ENCODE measurements at regions not wholly inside any gene's neighbourhood (a gene's known extent, or its start where the extent isn't known, plus 50 kb on each side); places are given as distances from the start of the nearest gene placed in this dataset.

DNA sequence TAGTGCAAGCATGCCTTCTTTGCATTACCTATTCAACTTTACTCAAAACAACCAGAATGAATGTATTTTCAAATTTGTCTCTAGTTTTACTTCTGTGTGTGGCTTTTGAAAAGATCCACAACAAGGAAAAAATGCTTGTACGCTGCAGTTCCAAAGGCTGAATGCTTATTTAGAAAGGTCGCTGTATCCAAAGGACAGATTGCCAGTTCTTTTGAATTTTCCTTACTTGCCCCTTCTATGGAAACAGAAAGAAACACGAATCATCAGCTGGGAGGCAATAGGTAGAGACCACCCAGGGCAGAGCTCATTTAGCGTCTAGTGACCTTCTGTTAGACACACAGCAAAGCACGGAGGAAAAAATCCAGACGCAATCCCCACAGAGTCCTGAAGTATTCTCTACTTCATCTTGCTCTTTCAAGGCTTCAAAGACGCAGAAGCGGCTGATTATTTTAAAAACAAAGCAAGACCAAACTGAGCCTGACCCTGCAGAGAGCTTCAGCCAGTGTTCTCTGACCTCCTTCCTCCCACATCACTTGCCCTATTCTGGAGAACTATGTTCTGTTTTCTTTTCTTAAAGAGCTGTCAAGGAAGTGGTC, 674.6 kb upstream of the SGCG start:
- TF ChIP-seq, protein P1, sequence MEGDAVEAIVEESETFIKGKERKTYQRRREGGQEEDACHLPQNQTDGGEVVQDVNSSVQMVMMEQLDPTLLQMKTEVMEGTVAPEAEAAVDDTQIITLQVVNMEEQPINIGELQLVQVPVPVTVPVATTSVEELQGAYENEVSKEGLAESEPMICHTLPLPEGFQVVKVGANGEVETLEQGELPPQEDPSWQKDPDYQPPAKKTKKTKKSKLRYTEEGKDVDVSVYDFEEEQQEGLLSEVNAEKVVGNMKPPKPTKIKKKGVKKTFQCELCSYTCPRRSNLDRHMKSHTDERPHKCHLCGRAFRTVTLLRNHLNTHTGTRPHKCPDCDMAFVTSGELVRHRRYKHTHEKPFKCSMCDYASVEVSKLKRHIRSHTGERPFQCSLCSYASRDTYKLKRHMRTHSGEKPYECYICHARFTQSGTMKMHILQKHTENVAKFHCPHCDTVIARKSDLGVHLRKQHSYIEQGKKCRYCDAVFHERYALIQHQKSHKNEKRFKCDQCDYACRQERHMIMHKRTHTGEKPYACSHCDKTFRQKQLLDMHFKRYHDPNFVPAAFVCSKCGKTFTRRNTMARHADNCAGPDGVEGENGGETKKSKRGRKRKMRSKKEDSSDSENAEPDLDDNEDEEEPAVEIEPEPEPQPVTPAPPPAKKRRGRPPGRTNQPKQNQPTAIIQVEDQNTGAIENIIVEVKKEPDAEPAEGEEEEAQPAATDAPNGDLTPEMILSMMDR (IDR thresholded peaks at IDR 0.05; ENCODE audit: extremely low read depth in 1 of 2, insufficient read depth in 1 of 2, low read depth in 1 of 2, low read length in 2 of 2), result no peak
- no peak for TF ChIP-seq EZH2 (IDR thresholded peaks at IDR 0.05; ENCODE audit: borderline replicate concordance, low read depth, low read length, severe bottlenecking)

All from endothelial cell of umbilical vein (primary cell).